GM21825 (cell line): ENCODE measurements at regions not wholly inside any gene's neighbourhood (a gene's known extent, or its start where the extent isn't known, plus 50 kb on each side); places are given as distances from the start of the nearest gene placed in this dataset.

Experiments used
- ATAC-seq: cut with Tn5 transposase; IDR thresholded peaks from one replicate; pipeline ENCODE4 v1.9.1; 2021; ENCODE audit warnings: mild to moderate bottlenecking, moderate library complexity; ENCODE audit not compliant: unreplicated experiment

- no peak for ATAC-seq
Observed at GRCh38 chr11:95295382-95296149, 64.6 kb upstream of the SESN3 start.

GRCh38 chr11:95294701-95295100 is 63.7 kb upstream of the SESN3 start:
- no peak for ATAC-seq

DNA sequence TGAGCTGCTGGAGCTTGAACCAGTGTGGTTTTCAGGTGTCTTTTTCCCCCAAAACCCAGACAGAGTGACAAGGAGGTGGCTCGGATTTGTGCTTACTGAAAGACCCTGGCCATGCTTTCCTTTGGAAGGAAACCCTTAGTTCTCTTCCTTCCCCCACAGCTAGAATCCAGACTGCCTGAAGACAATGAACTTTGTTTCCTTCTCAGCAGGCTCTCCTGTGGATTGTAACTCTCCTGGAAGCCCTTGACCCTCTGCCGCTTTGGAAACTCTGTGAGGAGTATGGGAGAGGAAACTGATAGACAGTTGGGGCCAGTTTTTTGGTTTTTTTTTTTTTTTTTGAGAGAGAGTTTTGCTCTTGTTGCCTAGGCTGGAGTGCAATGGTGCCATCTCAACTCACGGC is 62.1 kb upstream of the SESN3 start:
- no peak for ATAC-seq

DNA sequence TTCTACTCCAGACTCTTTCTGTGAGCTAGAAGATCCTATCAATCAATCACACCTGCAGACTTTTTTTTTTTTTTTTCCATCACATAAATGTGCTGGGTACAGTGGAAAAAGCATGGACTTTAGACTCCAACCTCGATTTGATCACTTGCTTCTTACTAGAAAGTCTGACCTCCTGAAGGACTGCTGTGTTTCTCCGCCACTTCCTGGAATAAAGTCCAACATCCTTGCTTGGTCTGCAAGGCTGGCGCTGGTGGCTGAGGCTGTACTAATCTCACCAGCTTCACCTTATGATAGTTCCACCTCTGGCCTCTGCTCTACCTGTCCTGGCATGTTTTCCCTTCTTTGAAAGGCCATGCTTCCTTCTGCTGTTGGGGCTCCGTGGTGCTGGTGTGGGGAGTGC is 60.9 kb upstream of the SESN3 start:
- ATAC-seq: no peak

GRCh38 chr11:95289378-95290101 is 58.5 kb upstream of the SESN3 start:
- ATAC-seq: no peak

- ATAC-seq: no peak
Observed at GRCh38 chr11:95284057-95285052, 53.4 kb upstream of the SESN3 start.

GRCh38 chr11:95283650-95284049 is 52.6 kb upstream of the SESN3 start:
- no peak for ATAC-seq

DNA sequence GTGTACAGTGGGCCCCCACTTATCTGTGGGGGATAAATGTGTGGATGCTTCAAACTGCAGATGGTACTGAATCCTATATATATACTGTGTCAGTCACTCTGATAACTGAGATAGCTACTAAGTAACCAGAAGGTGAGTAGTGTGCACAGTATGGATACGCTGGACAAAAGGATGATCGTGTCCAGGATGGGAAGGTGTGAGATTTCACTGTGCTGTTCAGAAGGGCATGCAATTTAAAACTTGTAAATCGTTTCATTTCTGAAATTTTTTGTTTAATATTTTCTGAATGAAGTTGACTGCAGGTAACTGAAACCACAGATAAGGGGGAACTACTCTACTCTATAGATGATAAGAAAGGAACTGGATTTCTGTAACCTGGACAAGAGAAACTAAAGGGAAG is 52.1 kb upstream of the SESN3 start:
- no peak for ATAC-seq

GRCh38 chr11:95282291-95282751 is 51.3 kb upstream of the SESN3 start:
- ATAC-seq: no peak
